ENCODE measurements at regions not wholly inside any gene's neighbourhood (a gene's known extent, or its start where the extent isn't known, plus 50 kb on each side); places are given as distances from the start of the nearest gene placed in this dataset.

DNA sequence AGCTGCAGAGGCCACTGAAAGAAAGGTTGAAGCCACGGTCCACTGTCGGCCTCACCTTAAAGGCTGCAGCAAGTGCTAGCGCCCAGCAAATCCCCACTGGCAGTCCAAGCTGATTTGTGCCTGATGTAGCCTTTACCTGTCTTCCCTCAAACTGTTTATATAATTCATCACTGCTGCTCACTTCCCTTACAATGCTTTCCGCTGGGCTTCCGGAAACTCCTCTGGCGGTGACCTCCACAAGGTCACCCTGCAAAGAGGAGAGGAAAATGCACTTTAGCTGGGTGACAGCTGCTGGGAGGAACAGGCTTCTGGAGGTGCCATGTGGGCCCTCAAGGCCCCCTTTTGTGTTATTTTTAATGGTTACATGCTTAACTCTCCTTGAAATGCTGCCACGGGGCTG, 126.2 kb downstream of the CMPK2 start:
- DNase-seq (ENCODE audit: low read depth): no peak

DNA sequence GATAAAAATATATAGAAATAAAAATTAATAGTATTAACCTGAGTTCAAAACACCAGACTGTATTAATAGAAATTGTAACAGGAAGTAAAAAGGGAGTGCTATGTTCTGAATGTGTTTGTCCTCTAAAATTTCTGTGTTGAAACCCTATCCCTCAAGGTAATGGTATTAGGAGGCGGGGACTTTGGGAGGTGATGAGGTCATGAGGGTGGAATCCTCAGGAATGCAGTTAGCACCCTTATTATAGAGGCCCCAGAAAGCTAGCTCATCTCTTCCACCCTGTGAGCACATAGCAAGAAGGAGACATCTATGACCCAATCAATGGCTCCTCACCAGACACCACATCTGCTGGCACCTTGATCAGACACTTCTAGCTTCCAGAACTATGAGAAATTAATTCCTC, 124.5 kb downstream of the CMPK2 start:
- no peak for DNase-seq (ENCODE audit: low read depth)

GRCh38 chr2:6744038-6744437, 121.7 kb downstream of the CMPK2 start:
- DNase-seq (ENCODE audit: low read depth): no peak

DNA sequence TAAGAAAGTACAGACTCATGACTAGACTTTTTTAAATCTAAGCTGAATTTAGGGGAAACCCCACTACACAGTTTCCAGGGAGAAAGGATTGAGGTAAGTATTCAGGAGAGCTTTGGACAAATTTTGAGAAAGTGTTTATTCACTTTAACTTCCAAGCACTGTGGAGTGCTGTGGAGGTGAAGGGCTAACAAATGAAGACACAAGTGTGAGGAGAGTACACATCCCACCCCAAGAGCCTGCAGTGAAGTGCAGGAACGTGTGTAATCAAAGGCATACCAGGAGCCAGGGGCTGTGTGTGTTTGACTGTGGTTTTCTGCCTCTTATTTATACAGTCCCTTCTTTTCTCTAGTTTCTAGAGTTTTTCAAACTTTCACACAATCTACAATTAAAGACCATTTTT, 118.3 kb downstream of the CMPK2 start:
- DNase-seq (ENCODE audit: low read depth): no peak

- DNase-seq (ENCODE audit: low read depth): no peak
These were observed 117.2 kb downstream of the CMPK2 start for GRCh38 chr2:6748406-6749067.

GRCh38 chr2:6749962-6750361, 115.7 kb downstream of the CMPK2 start:
- DNase-seq (ENCODE audit: low read depth): no peak

- no peak for DNase-seq (ENCODE audit: low read depth)
These were observed 115.1 kb downstream of the CMPK2 start for GRCh38 chr2:6750411-6751158.

DNA sequence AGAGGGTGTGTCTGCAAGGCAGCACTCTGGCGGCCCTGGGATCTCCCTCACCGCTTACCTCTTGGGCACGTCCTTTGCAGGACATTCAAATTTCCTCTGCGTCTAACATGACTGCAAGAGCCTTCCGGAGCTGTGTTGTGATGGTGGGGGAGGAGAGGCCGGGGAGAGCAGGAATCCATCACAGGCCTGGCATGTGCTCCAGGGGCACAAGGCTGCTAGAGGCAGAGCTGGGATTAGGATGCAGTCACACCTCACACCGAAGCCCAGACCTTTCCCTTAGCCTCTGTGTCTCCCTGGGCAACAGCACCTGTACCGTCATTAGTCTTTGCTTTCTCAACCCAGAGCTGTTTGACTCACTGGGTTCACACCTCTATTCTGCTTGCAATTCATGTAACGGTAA, 111.3 kb downstream of the CMPK2 start:
- DNase-seq (ENCODE audit: low read depth): no peak

DNA sequence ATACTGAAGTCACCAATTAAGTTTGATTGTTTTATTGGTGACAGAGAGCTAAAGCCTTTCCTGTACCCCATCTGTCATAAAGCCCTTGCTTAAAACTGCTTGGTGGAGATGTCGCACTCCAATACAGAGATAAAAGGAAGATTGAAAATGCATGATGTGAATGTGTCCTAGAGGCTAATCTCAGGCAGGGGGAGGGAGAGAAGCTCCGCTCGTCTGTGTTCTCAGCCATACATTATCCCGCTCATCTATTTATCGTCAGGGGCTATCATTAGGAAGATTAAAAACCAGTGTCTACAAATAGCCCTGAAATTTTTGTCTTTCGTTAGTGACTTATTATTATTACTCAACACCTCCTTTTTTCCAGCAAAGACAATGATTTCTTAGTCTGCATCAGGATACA, 110.3 kb downstream of the CMPK2 start:
- no peak for DNase-seq (ENCODE audit: low read depth)

DNA sequence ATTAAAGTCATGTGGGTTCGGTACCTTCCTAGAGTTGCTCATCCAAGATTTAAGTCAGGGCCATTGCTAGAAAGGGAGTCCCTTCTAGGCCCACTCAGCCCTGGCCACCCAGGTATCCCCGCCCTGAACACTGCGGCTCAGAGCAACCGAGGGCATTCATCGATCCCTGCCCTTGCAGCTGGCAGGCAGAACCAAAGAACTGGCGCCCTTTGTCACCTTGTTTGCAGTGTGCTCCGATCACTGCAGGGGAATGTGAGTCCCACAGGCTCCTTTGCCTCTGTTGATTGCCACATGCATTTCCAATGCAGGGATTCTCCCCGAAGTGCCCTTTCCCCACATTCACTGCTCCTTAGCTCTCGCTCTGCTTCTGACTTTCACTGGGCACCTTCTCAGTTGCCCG, 108.5 kb downstream of the CMPK2 start:
- DNase-seq (ENCODE audit: low read depth): no peak

GRCh38 chr2:6759689-6760088, 106.0 kb downstream of the CMPK2 start:
- no peak for DNase-seq (ENCODE audit: low read depth)

DNA sequence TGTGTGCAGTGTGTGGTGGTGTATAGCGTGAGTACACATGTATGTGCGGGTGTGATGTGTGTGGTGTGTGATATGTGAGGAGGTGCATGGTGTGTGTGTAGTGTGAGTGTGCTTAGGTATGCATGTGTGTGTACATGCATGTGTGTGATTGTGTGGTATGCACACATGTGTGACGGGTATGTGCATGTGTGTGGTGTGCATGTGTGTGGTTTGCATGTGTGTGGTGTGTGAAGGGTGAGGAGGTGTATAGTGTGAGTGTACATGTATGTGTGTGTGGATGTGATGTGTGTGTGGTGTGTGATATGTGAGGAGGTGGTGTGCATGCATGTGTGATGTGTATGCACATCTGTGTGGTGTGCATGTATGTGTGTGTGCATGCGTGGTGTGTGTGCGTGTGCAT, 105.6 kb downstream of the CMPK2 start:
- no peak for DNase-seq (ENCODE audit: low read depth)

DNA sequence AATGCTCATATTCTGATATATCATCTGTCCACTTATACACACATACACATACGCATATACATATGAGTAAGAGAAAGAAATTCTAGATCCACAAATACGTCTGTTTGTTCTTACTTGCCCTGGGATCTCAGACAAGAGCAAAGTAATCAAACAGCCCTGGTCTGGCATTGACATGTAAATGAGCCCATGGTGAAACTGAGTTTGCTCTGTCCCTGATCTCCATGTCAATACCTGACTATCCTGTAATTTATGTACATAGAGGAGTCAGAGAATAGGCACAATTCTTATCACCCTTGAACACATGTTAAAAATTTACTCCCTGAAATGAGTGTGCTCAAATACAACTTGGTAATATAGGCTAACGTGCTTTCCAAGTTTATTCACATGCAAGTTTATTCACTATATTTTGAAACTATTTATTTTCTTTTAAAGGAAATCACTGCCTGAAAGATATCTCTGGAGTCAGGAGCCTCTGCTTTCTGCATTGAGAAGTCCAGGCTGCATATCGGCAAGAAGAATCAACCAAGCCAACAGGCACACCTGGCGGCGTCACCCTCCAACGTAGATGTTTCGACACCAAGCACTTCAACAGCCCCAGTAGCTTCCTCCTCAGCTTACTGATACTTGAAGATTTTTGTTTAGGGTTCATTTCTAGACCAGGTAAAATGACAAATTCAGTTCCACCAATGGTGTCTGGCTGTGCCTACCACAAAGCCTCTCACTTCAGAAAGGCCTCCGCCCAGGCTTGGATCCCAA, 100.6 kb downstream of the CMPK2 start:
- no peak for DNase-seq (ENCODE audit: low read depth)

DNA sequence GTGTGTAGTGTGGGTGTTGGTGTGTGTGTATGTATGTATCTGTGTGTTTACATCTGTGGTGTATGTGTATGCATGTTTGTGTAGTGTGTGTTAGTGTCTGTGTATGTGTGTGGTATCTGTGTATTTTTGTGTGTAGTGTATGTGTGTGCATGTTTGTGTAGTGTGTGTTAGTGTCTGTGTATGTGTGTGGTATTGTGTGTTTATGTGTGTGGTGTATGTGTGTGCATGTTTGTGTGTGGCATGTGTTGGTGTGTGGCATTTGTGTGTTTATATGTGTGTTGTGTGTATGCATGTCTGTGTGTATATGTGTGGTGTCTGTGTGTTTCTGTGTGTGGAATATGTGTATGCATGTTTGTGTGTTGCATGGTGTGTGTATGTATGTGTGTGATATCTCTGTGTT, 96.4 kb downstream of the CMPK2 start:
- DNase-seq (ENCODE audit: low read depth): no peak

GRCh38 chr2:6770006-6770405, 95.7 kb downstream of the CMPK2 start:
- no peak for DNase-seq (ENCODE audit: low read depth)

- DNase-seq (ENCODE audit: low read depth): no peak
These were observed 93.8 kb downstream of the CMPK2 start for GRCh38 chr2:6771634-6772611.

DNA sequence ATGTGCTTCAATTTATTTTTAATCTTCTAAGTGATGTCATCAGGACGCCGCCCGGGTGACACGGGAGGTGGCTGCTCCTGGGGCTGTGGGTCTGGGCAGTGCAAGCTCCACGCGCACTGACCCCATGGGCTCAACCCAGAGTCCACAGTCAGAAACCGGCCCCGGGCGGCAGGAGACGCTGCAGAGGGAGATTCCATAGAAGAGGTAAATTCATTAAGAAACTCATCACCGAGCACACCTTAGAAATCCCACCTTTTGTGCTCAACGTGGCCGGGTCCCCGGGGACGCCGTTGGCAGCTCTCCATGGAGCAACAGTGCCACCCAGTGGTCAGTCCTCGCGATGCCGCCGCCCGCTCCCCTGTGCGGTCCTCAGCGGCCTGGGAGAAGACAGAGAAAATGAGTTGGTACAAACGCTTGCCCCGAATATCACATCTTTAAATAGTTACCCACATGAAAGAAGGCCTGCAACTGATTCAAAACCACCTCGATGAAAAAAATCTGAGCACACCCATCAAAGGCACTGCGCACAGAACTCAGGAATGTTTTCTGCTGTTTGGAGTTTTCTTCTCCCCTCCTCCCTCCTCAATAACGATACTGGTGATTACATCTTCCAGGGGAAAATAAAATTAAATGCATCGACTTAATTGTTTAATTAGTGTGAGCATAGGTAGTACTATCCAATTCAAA, 92.6 kb downstream of the CMPK2 start:
- no peak for DNase-seq (ENCODE audit: low read depth)

DNA sequence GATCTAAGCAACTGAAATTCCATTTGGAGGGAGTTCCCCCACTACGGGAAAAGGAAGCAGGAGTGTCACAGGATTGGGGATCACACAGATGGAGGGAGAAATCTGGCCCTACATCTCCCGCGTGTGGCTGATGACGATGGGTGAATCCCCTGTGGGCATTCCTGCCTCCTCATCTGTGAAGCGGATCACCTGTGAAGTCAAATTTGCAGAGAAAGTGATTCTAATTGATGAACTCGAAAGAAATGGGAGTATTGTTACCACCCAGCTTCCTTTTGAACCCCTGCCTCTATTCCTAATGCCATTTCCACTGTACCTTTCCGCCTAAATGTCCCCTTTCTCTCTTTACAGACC, 92.0 kb downstream of the CMPK2 start:
- no peak for DNase-seq (ENCODE audit: low read depth)

DNA sequence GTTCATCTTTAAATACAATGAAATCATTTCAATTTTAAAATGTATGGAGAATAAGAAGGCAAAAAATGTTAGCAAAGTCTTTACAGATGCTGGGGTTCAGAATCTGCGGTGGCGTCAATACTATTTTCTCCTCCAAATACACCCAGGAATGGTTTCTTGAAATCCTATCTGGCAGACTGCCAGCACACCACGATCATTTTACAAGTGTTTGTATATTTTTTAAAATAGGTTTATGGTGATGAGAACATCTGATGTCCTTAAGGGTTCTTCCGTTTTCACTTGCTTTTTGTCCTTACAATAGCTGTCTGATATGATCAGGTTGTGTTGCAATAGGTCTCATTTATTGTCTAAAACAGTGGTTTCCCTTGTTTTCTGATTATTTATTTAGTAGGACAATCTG, 89.6 kb downstream of the CMPK2 start:
- DNase-seq (ENCODE audit: low read depth): no peak

DNA sequence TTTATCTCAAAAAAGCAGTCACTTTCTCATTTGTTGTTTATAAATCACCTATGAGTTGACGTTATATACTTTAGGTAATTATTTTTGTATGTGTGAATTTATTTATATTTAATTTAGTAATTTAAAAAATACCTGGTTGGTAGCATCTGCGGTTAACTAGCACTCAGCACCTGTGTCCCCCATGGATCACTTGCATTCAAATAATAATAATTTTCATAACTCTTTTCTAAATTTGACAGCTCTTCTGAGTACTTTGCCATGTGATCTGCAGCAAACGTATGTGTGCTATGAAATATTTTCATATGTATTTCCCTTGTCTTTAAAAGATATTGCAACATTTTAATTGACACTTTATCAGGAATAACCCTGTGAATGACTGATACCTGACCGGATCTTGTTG, 88.1 kb downstream of the CMPK2 start:
- no peak for DNase-seq (ENCODE audit: low read depth)

- no peak for DNase-seq (ENCODE audit: low read depth)
These were observed 84.9 kb downstream of the CMPK2 start for GRCh38 chr2:6780765-6781274.
